ENCODE measurements at regions not wholly inside any gene's neighbourhood (a gene's known extent, or its start where the extent isn't known, plus 50 kb on each side); places are given as distances from the start of the nearest gene placed in this dataset.

DNA sequence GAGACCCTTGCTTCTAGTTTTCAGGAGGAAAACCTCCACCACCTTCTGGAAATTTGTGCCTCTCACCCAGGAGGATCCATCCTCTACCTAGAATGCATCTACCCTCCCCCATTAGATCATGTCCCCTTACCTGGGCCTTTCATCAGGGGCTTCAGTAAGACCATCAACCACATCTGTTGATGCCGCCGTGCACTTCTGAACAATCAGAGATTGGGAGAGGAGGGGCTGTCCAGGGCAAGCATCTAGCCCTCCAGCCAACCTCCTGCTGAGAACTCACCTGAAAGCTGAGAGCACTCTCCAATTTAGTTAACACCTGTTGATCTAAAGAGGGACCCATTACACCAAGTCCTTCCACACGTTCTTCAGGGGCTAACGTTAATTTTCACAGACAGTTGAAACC, 57.6 kb upstream of the PIK3CG start:
- no peak for DNase-seq (ENCODE audit: low spot score)

DNA sequence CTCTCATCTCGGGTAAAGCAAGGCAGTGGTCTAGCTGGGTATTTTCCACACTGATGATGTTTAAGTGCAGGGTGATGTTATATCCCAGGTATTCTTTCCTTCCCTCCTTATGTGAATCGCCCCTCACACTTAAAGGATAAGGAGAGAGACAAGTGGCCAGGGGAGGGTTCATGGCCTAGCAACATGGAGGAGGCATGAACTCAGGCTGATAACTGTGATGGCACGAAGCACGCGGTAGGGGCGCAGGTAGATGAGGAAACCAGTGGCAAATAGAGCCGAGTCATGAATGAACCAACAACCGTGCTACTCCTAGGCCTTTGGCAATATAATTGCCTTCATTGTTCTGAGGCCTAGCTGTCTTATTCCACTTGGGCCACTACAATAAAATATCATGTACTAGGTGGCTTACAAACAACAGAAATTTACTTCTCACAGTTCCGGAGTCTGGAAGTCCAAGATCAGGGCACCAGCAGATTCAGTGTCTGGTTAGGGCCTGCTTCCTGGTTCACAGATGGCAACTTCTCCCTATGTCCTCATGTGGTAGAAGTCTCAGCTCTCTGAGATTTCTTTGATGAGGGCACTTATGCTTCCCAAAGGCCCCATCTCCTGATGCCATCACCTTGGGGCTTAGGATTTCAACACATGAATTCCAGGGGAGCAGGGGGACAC, 56.0 kb upstream of the PIK3CG start:
- no peak for DNase-seq (ENCODE audit: low spot score)

DNA sequence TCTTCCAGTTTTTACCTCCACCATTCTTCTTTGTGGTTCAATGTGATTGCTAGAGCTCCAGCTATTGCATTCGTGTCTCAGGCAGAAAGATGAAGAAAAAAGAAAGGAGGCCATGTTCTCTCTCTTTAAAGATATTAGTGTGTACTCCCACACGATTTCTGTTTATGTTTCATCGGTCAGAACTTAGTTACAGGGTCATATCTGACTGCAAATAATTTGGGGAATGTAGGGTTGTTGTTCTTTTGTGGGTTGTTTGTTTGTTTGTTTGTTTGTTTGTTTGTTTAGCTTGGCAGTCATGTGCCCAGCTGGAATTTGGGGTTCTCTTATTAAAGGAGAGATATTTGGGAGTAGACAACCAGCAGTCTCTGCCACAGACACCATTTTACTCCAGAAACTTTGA, 53.6 kb upstream of the PIK3CG start:
- no peak for DNase-seq (ENCODE audit: low spot score)

DNA sequence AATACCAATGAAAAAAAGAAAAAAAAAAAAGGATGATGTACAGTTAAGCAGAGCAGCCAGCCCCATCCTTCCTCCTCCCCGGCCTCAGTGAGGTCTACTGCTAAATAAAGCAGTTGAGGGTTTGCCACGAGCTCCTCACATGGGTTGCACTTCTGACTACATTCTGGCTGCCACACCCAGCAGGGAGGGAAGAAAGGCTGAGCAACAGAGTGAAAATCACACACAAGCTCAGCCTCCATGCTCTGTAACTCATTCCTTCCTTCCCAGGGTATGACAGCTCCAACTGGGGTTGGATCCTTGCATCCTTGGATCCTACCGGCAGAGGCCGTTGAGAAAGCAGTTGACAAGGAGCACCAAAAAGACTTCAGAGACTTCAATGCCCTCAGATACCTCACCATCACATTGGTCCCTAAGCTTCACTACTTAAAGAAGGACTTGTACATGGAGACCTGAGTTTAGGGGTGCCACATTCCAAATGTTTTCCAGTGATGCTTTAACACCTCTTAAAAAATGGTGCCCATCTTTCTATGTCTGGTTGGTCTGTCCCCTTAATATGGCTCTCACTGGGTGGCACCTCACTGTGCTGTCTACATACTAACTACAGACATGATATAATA, 52.9 kb upstream of the PIK3CG start:
- DNase-seq (ENCODE audit: low spot score) = peak; percentile 24

DNA sequence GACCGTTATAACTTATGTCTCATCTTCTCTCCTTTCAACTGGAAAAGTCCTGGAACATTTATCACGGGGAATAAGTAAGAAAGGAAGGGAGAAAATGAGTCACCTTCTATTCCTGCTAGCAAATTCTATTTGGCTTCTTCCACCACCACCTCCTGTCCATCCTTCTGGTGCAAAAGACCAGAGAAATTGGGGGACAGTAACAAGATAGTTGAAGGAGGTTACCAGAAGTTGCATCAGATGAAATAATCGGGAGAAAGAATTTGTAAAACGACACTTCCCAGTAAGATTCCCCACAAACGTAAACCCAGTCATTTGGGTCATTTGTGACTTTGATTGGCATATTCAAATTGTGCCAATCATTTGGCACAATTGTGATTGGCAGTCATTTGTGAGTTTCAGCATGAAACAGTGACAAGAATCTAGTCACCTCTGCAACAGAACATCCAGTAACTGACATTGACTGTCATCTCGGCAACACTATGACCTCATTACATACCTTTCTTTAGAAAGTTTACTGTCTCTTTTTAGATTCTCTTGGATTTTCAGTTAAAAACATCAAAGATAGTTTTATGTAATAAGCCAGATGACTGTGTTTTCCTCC, 51.3 kb upstream of the PIK3CG start:
- no peak for DNase-seq (ENCODE audit: low spot score)

DNA sequence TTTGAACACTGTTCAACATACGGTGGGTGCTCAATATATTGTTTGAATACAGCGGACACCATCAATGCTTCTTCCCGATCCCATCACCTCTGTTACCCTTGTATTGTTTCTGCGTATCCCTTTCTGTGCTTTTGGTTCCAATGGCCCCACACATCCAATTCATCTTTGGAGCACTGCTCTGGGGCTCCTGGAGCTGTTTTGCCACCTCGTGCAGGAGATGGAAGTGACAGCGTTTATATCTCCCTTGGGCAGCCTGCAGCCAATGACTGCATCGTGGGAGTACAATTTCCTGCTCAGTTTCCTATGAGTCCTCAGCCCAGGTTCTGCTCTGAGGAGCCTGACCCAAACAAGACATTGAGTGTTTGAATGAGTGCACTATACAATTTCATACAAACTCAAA, 50.2 kb upstream of the PIK3CG start:
- no peak for DNase-seq (ENCODE audit: low spot score)
